Adrenal gland (tissue), 9 donors: ENCODE measurements at regions not wholly inside any gene's neighbourhood (a gene's known extent, or its start where the extent isn't known, plus 50 kb on each side); places are given as distances from the start of the nearest gene placed in this dataset.
"Not testable (repeated sequence)": the region's sequence is repeated elsewhere in the genome, so short reads cannot be mapped to it uniquely, and the experiment has no call there.

ENCODE experiments used
- DNase-seq, 7 donors: peaks; one replicate each; pipeline ENCODE4 v3.0.0-alpha.2; 2019 to 2020
- H3K27ac ChIP-seq, 5 donors: fragments of 200-600 bp; sonication (generic) in 4 of 5; 1 replicate in 3 of 5; 2 replicates in 2 of 5; pipeline versions ENCODE4 v1.5.1 to v1.8.0; 2016 to 2020; ENCODE audit warnings: mild to moderate bottlenecking in 1 of 5
- H3K27me3 ChIP-seq: fragments of 200-600 bp; 2 replicates; pipeline ENCODE4 v1.8.0; 2021
- H3K36me3 ChIP-seq, 2 donors: fragments of 200-600 bp; replicated peaks in 1 of 2; 1 replicate in 1 of 2; 2 replicates in 1 of 2; pipeline versions ENCODE4 v1.5.1 to v1.8.0; 2018 to 2022
- H3K4me1 ChIP-seq, 2 donors: fragments of 200-600 bp; replicated peaks in 1 of 2; 1 replicate in 1 of 2; 2 replicates in 1 of 2; pipeline versions ENCODE4 v1.5.1 to v1.8.0; 2018 to 2021
- H3K4me3 ChIP-seq, 4 donors: fragments of 200-600 bp; sonication (generic) in 3 of 4; one replicate each; pipeline ENCODE4 v1.5.1; 2016 to 2018
- H3K9me3 ChIP-seq, 3 donors: fragments of 200-600 bp; sonication (generic) in 1 of 3; replicated peaks in 1 of 3; 1 replicate in 2 of 3; 2 replicates in 1 of 3; pipeline versions ENCODE4 v1.5.1 to v1.8.0; 2016 to 2021
- POLR2A ChIP-seq, 2 donors: fragments of 450-650 bp; IDR thresholded peaks; one replicate each; pipeline ENCODE4 v1.6.1; 2017; ENCODE audit warnings: antibody characterized with exemption in 2 of 2, mild to moderate bottlenecking in 2 of 2, moderate library complexity in 1 of 2
- WGBS, 4 donors: extraction: QIAGEN DNeasy Blood & Tissue Kit in 2 of 4; methylation state at CpG; one replicate each; pipeline versions ENCODE4 v1.1.5 to v1.1.7; 2013 to 2017; 5-methylcytosine and 5-hydroxymethylcytosine counted together
- intact Hi-C, 2 donors: fragments of 100-400 bp; cut with DNase I; formaldehyde crosslinking; loops; one replicate each; pipeline versions ENCODE4 v1.14.1 to v1.15.0; 2022 to 2023
- TF ChIP-seq, protein P1 (sequence below), 6 experiments: fragments of 450-650 bp in 4 of 6; fragments of 200-600 bp in 2 of 6; sonication (generic) in 1 of 6; IDR thresholded peaks; 1 replicate in 5 of 6; 2 replicates in 1 of 6; pipeline versions ENCODE4 v1.5.1 to v1.8.0; 2016 to 2021; ENCODE audit warnings: antibody characterized with exemption in 6 of 6, mild to moderate bottlenecking in 2 of 6, moderate library complexity in 1 of 6
- donor health status: healthy with polysubstance abuse.
- donor health status: Bipolar disorder and iron deficiency.
- donor health status: DM: yes; HTN: yes; CAD: no.
- donor health status: DM: no; HTN: no; CAD: no.
- donor health status: DM: no; HTN: no; CAD: no.

GRCh38 chr3:6425289-6425820, 435.6 kb upstream of the GRM7 start:
- H3K4me1 ChIP-seq: no peaks in the 10 kb centered on the region
- H3K27me3 ChIP-seq: no peaks in the 10 kb centered on the region
- no peak overlapping the region for H3K27ac ChIP-seq
- TF ChIP-seq, protein P1, sequence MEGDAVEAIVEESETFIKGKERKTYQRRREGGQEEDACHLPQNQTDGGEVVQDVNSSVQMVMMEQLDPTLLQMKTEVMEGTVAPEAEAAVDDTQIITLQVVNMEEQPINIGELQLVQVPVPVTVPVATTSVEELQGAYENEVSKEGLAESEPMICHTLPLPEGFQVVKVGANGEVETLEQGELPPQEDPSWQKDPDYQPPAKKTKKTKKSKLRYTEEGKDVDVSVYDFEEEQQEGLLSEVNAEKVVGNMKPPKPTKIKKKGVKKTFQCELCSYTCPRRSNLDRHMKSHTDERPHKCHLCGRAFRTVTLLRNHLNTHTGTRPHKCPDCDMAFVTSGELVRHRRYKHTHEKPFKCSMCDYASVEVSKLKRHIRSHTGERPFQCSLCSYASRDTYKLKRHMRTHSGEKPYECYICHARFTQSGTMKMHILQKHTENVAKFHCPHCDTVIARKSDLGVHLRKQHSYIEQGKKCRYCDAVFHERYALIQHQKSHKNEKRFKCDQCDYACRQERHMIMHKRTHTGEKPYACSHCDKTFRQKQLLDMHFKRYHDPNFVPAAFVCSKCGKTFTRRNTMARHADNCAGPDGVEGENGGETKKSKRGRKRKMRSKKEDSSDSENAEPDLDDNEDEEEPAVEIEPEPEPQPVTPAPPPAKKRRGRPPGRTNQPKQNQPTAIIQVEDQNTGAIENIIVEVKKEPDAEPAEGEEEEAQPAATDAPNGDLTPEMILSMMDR (IDR thresholded peaks at IDR 0.05): no peak
- TF ChIP-seq POLR2A (IDR thresholded peaks at IDR 0.05): no peak
- intact Hi-C loops: no loop called here
- H3K9me3 ChIP-seq: no peaks in the 10 kb centered on the region
- no peak for DNase-seq
- H3K36me3 ChIP-seq: no peaks in the 10 kb centered on the region
- 76 to 83% (median 80%) methylated on average over 6 of the region's 6 CpGs for WGBS, 4 donors
- no peak overlapping the region for H3K4me3 ChIP-seq

DNA sequence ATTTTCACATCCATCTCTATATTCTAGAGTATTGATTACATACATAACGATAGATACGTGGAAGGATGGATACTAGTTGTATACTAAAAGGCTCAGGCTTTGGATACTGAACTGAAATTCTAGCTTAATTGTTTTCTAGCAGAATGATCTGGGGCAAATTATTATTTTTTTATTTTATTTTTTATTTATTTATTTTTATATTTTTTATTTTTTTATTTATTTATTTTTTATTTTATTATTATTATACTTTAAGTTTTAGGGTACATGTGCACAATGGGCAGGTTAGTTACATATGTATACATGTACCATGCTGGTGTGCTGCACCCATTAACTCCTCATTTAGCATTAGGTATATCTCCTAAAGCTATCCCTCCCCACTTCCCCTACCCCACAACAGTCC, 432.6 kb upstream of the GRM7 start:
- H3K4me1 ChIP-seq, H3K27me3 ChIP-seq, H3K27ac ChIP-seq, H3K9me3 ChIP-seq, H3K36me3 ChIP-seq, H3K4me3 ChIP-seq, DNase-seq, intact Hi-C loops: not testable (repeated sequence)
- 94 to 95% (median 94%) methylated on average over 2 of the region's 2 CpGs for WGBS, 4 donors

GRCh38 chr3:6435951-6436350, 425.0 kb upstream of the GRM7 start:
- WGBS, 4 donors: 75 to 90% (median 84%) methylated on average over 1 of the region's 1 CpG
- intact Hi-C loops: no loop called here
- no peaks in the 10 kb centered on the region for H3K27me3 ChIP-seq

DNA sequence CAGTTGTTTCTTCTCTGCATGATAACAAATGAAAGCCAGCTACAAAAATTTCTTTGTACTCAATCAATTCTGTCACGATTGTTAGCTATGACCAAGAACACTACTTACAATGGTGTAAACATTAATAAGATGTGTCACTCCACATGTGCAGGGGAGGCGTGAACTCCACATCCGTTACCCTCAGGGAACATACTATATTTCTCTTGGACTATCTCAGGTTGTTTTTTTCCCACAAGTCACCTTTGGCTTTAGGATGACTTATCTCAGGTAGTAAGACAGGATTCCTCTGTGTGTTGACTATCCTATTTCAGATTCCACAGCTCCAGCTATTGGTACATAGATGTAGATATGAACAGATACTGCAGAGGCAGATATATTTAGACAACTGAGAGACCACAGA, 423.3 kb upstream of the GRM7 start:
- DNase-seq: no peak
- WGBS, 4 donors: 35 to 78% (median 55%) methylated on average over 3 of the region's 3 CpGs
- no peaks in the 10 kb centered on the region for H3K36me3 ChIP-seq
- no peaks in the 10 kb centered on the region for H3K9me3 ChIP-seq
- intact Hi-C loops: no loop called here
- no peak overlapping the region for H3K4me3 ChIP-seq
- no peak for TF ChIP-seq POLR2A (IDR thresholded peaks at IDR 0.05)
- TF ChIP-seq, protein P1 (IDR thresholded peaks at IDR 0.05): no peak
- no peaks in the 10 kb centered on the region for H3K4me1 ChIP-seq
- no peak overlapping the region for H3K27ac ChIP-seq
- H3K27me3 ChIP-seq: no peaks in the 10 kb centered on the region

More at GRCh38 chr3:6435951-6436350, 425.0 kb upstream of the GRM7 start:
- no peak for DNase-seq
- Histone ChIP-seq H3K9me3 (no peaks in the 10 kb centered on the region), H3K4me1 (no peaks in the 10 kb centered on the region), H3K36me3 (no peaks in the 10 kb centered on the region), H3K4me3 (no peak overlapping the region), H3K27ac (no peak overlapping the region)
- TF ChIP-seq, protein P1 (IDR thresholded peaks at IDR 0.05): no peak
- no peak for TF ChIP-seq POLR2A (IDR thresholded peaks at IDR 0.05)

- Histone ChIP-seq H3K4me3 (no peak overlapping the region), H3K27ac (no peak overlapping the region), H3K27me3 (no peaks in the 10 kb centered on the region), H3K4me1 (no peaks in the 10 kb centered on the region), H3K9me3 (no peaks in the 10 kb centered on the region), H3K36me3 (no peaks in the 10 kb centered on the region)
- DNase-seq: no peak
- intact Hi-C loops: no loop called here
- whole genome bisulfite sequencing, 4 donors: 75 to 82% (median 80%) methylated on average over 3 of the region's 3 CpGs
- TF ChIP-seq, protein P1 (IDR thresholded peaks at IDR 0.05): no peak
- no peak for TF ChIP-seq POLR2A (IDR thresholded peaks at IDR 0.05)
Observed at GRCh38 chr3:6438031-6438430, 422.9 kb upstream of the GRM7 start.
